ENCODE measurements at regions not wholly inside any gene's neighbourhood (a gene's known extent, or its start where the extent isn't known, plus 50 kb on each side); places are given as distances from the start of the nearest gene placed in this dataset.

GRCh38 chr3:31331278-31331677, 201.4 kb upstream of the STT3B start:
- no peak for DNase-seq (ENCODE audit: low read depth, low spot score)

GRCh38 chr3:31341130-31341529, 191.6 kb upstream of the STT3B start:
- no peak for DNase-seq (ENCODE audit: low read depth, low spot score)

GRCh38 chr3:31343075-31343474, 189.7 kb upstream of the STT3B start:
- DNase-seq (ENCODE audit: low read depth, low spot score): no peak

GRCh38 chr3:31345581-31345980, 187.1 kb upstream of the STT3B start:
- no peak for DNase-seq (ENCODE audit: low read depth, low spot score)

- no peak for DNase-seq (ENCODE audit: low read depth, low spot score)
Measured at GRCh38 chr3:31346542-31346979, 186.2 kb upstream of the STT3B start.

- no peak for DNase-seq (ENCODE audit: low read depth, low spot score)
Measured at GRCh38 chr3:31349001-31349748, 183.6 kb upstream of the STT3B start.

- no peak for DNase-seq (ENCODE audit: low read depth, low spot score)
Measured at GRCh38 chr3:31350307-31350706, 182.4 kb upstream of the STT3B start.

- DNase-seq (ENCODE audit: low read depth, low spot score): no peak
Measured at GRCh38 chr3:31352331-31352730, 180.4 kb upstream of the STT3B start.

GRCh38 chr3:31353166-31353565, 179.6 kb upstream of the STT3B start:
- no peak for DNase-seq (ENCODE audit: low read depth, low spot score)

- DNase-seq (ENCODE audit: low read depth, low spot score): no peak
Measured at GRCh38 chr3:31354373-31354772, 178.4 kb upstream of the STT3B start.

- DNase-seq (ENCODE audit: low read depth, low spot score): no peak
Measured at GRCh38 chr3:31355807-31356206, 176.9 kb upstream of the STT3B start.

- no peak for DNase-seq (ENCODE audit: low read depth, low spot score)
Measured at GRCh38 chr3:31356941-31357340, 175.8 kb upstream of the STT3B start.

- no peak for DNase-seq (ENCODE audit: low read depth, low spot score)
Measured at GRCh38 chr3:31357451-31357850, 175.3 kb upstream of the STT3B start.

- no peak for DNase-seq (ENCODE audit: low read depth, low spot score)
Measured at GRCh38 chr3:31358473-31359070, 174.2 kb upstream of the STT3B start.

GRCh38 chr3:31361371-31362273, 171.1 kb upstream of the STT3B start:
- no peak for DNase-seq (ENCODE audit: low read depth, low spot score)

- DNase-seq (ENCODE audit: low read depth, low spot score): no peak
Measured at GRCh38 chr3:31364188-31364587, 168.5 kb upstream of the STT3B start.

- DNase-seq (ENCODE audit: low read depth, low spot score): no peak
Measured at GRCh38 chr3:31364711-31365110, 168.0 kb upstream of the STT3B start.

GRCh38 chr3:31367518-31367917, 165.2 kb upstream of the STT3B start:
- DNase-seq (ENCODE audit: low read depth, low spot score): no peak

GRCh38 chr3:31369637-31370379, 162.9 kb upstream of the STT3B start:
- DNase-seq (ENCODE audit: low read depth, low spot score): no peak

- DNase-seq (ENCODE audit: low read depth, low spot score): no peak
Measured at GRCh38 chr3:31370380-31370666, 162.4 kb upstream of the STT3B start.

- no peak for DNase-seq (ENCODE audit: low read depth, low spot score)
Measured at GRCh38 chr3:31370681-31371080, 162.0 kb upstream of the STT3B start.

Measured in activated naive CD8-positive, alpha-beta T cell treated with anti-CD3 and anti-CD28 coated beads, Interleukin-2, amount 50 U/mL, for 16 hours (primary cell).